GM18498 (cell line): ENCODE measurements at regions not wholly inside any gene's neighbourhood (a gene's known extent, or its start where the extent isn't known, plus 50 kb on each side); places are given as distances from the start of the nearest gene placed in this dataset.

Experiments
- ATAC-seq: cut with Tn5 transposase; IDR thresholded peaks from one replicate; pipeline ENCODE4 v1.9.1; 2021; ENCODE audit warnings: mild to moderate bottlenecking, moderate library complexity; ENCODE audit not compliant: unreplicated experiment

- no peak for ATAC-seq
Measured at GRCh38 chr14:96931751-96932150, 134.6 kb downstream of the VRK1 start.

GRCh38 chr14:96934638-96935330, 137.6 kb downstream of the VRK1 start:
- no peak for ATAC-seq

GRCh38 chr14:96938946-96939345, 141.8 kb downstream of the VRK1 start:
- ATAC-seq: no peak

- ATAC-seq: no peak
Measured at GRCh38 chr14:96940009-96940408, 142.8 kb downstream of the VRK1 start.

- ATAC-seq: no peak
Measured at GRCh38 chr14:96944297-96944696, 147.1 kb downstream of the VRK1 start.

- no peak for ATAC-seq
Measured at GRCh38 chr14:96945721-96946120, 148.5 kb downstream of the VRK1 start.

- ATAC-seq: no peak
Measured at GRCh38 chr14:96949594-96949993, 152.4 kb downstream of the VRK1 start.

- no peak for ATAC-seq
Measured at GRCh38 chr14:96951511-96951910, 154.3 kb downstream of the VRK1 start.

GRCh38 chr14:96953087-96953874, 156.1 kb downstream of the VRK1 start:
- ATAC-seq: no peak

GRCh38 chr14:96953875-96954185, 156.6 kb downstream of the VRK1 start:
- no peak for ATAC-seq

- ATAC-seq: no peak
Measured at GRCh38 chr14:96956464-96957239, 159.5 kb downstream of the VRK1 start.

GRCh38 chr14:96958057-96958456, 160.9 kb downstream of the VRK1 start:
- ATAC-seq: no peak

GRCh38 chr14:96959992-96960391, 162.8 kb downstream of the VRK1 start:
- no peak for ATAC-seq

GRCh38 chr14:96960598-96961116, 163.5 kb downstream of the VRK1 start:
- no peak for ATAC-seq

GRCh38 chr14:96961895-96962294, 164.7 kb downstream of the VRK1 start:
- no peak for ATAC-seq

- no peak for ATAC-seq
Measured at GRCh38 chr14:96962337-96962736, 165.2 kb downstream of the VRK1 start.

GRCh38 chr14:96964726-96965415, 167.7 kb downstream of the VRK1 start:
- ATAC-seq: no peak

GRCh38 chr14:96965885-96966595, 168.9 kb downstream of the VRK1 start:
- ATAC-seq: no peak

- ATAC-seq: no peak
Measured at GRCh38 chr14:96975116-96975515, 177.9 kb downstream of the VRK1 start.

GRCh38 chr14:96978525-96979272, 181.5 kb downstream of the VRK1 start:
- no peak for ATAC-seq
